PC-3 (cell line): ENCODE measurements at regions not wholly inside any gene's neighbourhood (a gene's known extent, or its start where the extent isn't known, plus 50 kb on each side); places are given as distances from the start of the nearest gene placed in this dataset.

Experiments used
- ATAC-seq: fragments of 200-7000 bp; cut with Tn5 transposase; 2 replicates; pipeline ENCODE4 v1.9.1; 2020; ENCODE audit warnings: mild to moderate bottlenecking, moderate library complexity
- BruUV-seq: library from RNA; stranded (reverse); fragments of 400-500 nt; replicated peaks from 2 replicates; lab custom pipeline; 2021; lab: Mats Ljungman, UMichigan
- CTCF ChIA-PET: fragments of 300-600 bp; sonication (Branson Sonifier 250); formaldehyde crosslinking; loops from one replicate; lab custom pipeline; 2022; ENCODE audit warnings: antibody characterized with exemption; lab: Charles Lee
- POLR2A ChIA-PET: fragments of 300-600 bp; sonication (Branson Sonifier 250); formaldehyde crosslinking; loops from one replicate; lab custom pipeline; 2022; ENCODE audit warnings: antibody characterized with exemption; ENCODE audit not compliant: unreplicated experiment; lab: Charles Lee
- DNase-seq: peaks from one replicate; pipeline ENCODE4 v3.0.0-alpha.2; 2015
- H2AFZ ChIP-seq: fragments of 300-600 bp; sonication (generic); 2 replicates; pipeline ENCODE4 v1.6.0; 2016; ENCODE audit warnings: antibody characterized with exemption, low read length
- H3F3A ChIP-seq: fragments of 300-600 bp; sonication (generic); one replicate; pipeline ENCODE4 v1.6.0; 2017; ENCODE audit warnings: antibody characterized with exemption, low read length, control low read depth, mild to moderate bottlenecking; ENCODE audit not compliant: unreplicated experiment
- H3K27ac ChIP-seq: fragments of 300-600 bp; sonication (generic); 2 replicates; pipeline ENCODE4 v1.5.1; 2016; ENCODE audit warnings: mild to moderate bottlenecking, low read length
- H3K27me3 ChIP-seq: fragments of 300-600 bp; sonication (generic); 2 replicates; pipeline ENCODE4 v1.6.1; 2016; ENCODE audit warnings: low read length, mixed read lengths
- H3K36me3 ChIP-seq: fragments of 300-600 bp; sonication (generic); 2 replicates; pipeline ENCODE4 v1.6.1; 2016; ENCODE audit warnings: low read depth, mixed run types, low read length, mixed read lengths
- H3K4me1 ChIP-seq: fragments of 300-600 bp; sonication (generic); 2 replicates; pipeline ENCODE4 v1.5.1; 2016; ENCODE audit warnings: low read length; ENCODE audit not compliant: insufficient read depth
- H3K4me2 ChIP-seq: fragments of 300-600 bp; sonication (generic); 2 replicates; pipeline ENCODE4 v1.6.0; 2016; ENCODE audit warnings: low read length
- H3K4me3 ChIP-seq: fragments of 300-600 bp; sonication (generic); 2 replicates; pipeline ENCODE4 v1.5.1; 2016; ENCODE audit warnings: mild to moderate bottlenecking, low read length, mixed read lengths
- H3K79me2 ChIP-seq: fragments of 300-600 bp; sonication (generic); 2 replicates; pipeline ENCODE4 v1.6.1; 2017; ENCODE audit warnings: low read length, mixed read lengths
- H3K9ac ChIP-seq: fragments of 300-600 bp; sonication (generic); 2 replicates; pipeline ENCODE4 v1.6.0; 2016; ENCODE audit warnings: mild to moderate bottlenecking, low read length
- H3K9me2 ChIP-seq: fragments of 300-600 bp; sonication (generic); replicated peaks from 2 replicates; pipeline ENCODE4 v1.6.1; 2016; ENCODE audit warnings: mixed run types, low read length, mixed read lengths
- H3K9me3 ChIP-seq: fragments of 300-600 bp; sonication (generic); 2 replicates; pipeline ENCODE4 v1.6.1; 2016; ENCODE audit warnings: low read length, mixed read lengths
- H4K20me1 ChIP-seq: fragments of 300-600 bp; sonication (generic); 2 replicates; pipeline ENCODE4 v1.6.1; 2016; ENCODE audit warnings: low read length, mixed read lengths
- EZH2 ChIP-seq: fragments of 300-600 bp; sonication (generic); IDR thresholded peaks from one replicate; pipeline ENCODE4 v1.6.1; 2017; ENCODE audit warnings: antibody characterized with exemption, mild to moderate bottlenecking, low read length; ENCODE audit not compliant: unreplicated experiment
- EZH2phosphoT487 ChIP-seq: fragments of 300-600 bp; sonication (generic); IDR thresholded peaks from 2 replicates; pipeline ENCODE4 v1.6.1; 2018; ENCODE audit warnings: mild to moderate bottlenecking, antibody characterized with exemption, low read length, borderline replicate concordance
- intact Hi-C: fragments of 100-400 bp; cut with micrococcal nuclease; formaldehyde crosslinking; loops from 2 replicates; pipeline ENCODE4 v1.9.0; 2023
- TF ChIP-seq, protein P1 (sequence below): fragments of 300-600 bp; sonication (generic); conservative IDR thresholded peaks from 2 replicates; pipeline ENCODE4 v1.5.1; 2017; ENCODE audit warnings: antibody characterized with exemption, low read depth, mild to moderate bottlenecking, low read length

DNA sequence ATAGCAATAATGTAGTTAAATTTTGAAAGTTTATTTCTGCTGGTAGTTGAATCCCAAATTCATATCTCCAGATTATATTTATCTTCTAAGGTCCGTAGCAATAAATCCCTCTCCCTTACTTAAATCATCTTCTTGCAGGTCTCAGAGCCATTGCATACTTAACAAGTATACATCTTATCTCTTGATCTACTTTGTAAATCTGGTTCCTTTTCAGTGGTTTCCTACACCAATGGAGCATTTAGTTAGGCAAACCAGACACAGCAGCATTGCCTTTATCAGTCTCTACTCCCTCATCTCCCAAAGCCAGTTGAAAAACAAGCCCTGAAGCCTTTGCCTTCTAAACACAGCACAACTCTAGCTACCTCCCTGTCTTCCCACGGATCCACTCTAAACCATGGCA is 440.9 kb downstream of the CNTN6 start:
- no TSS peak for BruUV-seq

DNA sequence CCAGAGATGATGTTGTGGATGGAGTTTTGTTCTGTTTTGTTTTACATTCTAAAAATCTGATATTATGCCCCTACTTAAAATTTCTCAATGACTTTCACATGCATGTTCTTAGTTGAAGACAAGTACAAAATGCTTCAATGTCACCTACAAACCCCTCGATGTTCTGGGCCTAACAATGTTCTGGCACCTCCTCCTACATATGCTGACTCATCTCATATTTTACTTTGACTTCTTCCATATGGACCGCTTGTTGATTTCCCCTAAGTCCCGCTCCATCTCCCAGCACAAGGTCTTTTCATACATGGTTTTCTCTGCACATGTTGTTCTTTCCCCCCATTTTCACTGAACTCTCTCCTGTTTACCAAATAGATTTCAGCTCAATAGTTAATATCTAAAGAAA is 441.4 kb downstream of the CNTN6 start:
- H2AFZ ChIP-seq: no peak overlapping the region
- H3K4me2 ChIP-seq: no peak overlapping the region
- intact Hi-C loops: no loop called here
- H3K9me2 ChIP-seq: no peaks in the 10 kb centered on the region
- H3K4me1 ChIP-seq: no peaks in the 10 kb centered on the region
- no peaks in the 10 kb centered on the region for H3K79me2 ChIP-seq
- H4K20me1 ChIP-seq: no peaks in the 10 kb centered on the region
- DNase-seq (no peak), ATAC-seq (no peak)
- no peaks in the 10 kb centered on the region for H3K27me3 ChIP-seq
- POLR2A ChIA-PET: no interaction called here
- H3F3A ChIP-seq: no peaks in the 10 kb centered on the region
- TF ChIP-seq, protein P1, sequence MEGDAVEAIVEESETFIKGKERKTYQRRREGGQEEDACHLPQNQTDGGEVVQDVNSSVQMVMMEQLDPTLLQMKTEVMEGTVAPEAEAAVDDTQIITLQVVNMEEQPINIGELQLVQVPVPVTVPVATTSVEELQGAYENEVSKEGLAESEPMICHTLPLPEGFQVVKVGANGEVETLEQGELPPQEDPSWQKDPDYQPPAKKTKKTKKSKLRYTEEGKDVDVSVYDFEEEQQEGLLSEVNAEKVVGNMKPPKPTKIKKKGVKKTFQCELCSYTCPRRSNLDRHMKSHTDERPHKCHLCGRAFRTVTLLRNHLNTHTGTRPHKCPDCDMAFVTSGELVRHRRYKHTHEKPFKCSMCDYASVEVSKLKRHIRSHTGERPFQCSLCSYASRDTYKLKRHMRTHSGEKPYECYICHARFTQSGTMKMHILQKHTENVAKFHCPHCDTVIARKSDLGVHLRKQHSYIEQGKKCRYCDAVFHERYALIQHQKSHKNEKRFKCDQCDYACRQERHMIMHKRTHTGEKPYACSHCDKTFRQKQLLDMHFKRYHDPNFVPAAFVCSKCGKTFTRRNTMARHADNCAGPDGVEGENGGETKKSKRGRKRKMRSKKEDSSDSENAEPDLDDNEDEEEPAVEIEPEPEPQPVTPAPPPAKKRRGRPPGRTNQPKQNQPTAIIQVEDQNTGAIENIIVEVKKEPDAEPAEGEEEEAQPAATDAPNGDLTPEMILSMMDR: no peak
- no peak for TF ChIP-seq EZH2phosphoT487
- no peak for TF ChIP-seq EZH2
- H3K4me3 ChIP-seq: no peak overlapping the region
- no peaks in the 10 kb centered on the region for H3K36me3 ChIP-seq
- no peak overlapping the region for H3K27ac ChIP-seq
- no TSS peak for BruUV-seq
- H3K9ac ChIP-seq: no peak overlapping the region
- peaks cover 17% of the 10 kb centered on the region for H3K9me3 ChIP-seq
- CTCF ChIA-PET: no interaction called here

More for the DNA sequence above, 440.9 kb downstream of the CNTN6 start:
- Histone ChIP-seq H3K9me3 (peaks cover 16% of the 10 kb centered on the region), H3F3A (no peaks in the 10 kb centered on the region), H3K36me3 (no peaks in the 10 kb centered on the region), H3K27ac (no peak overlapping the region), H3K4me1 (no peaks in the 10 kb centered on the region), H3K27me3 (no peaks in the 10 kb centered on the region), H3K9me2 (no peaks in the 10 kb centered on the region), H3K9ac (no peak overlapping the region), H3K4me3 (no peak overlapping the region), H2AFZ (no peak overlapping the region), H3K79me2 (no peaks in the 10 kb centered on the region), H3K4me2 (no peak overlapping the region), H4K20me1 (no peaks in the 10 kb centered on the region)
- TF ChIP-seq EZH2phosphoT487: no peak
- TF ChIP-seq, protein P1: no peak
- TF ChIP-seq EZH2: no peak
- no peak for DNase-seq
- POLR2A ChIA-PET: no interaction called here
- CTCF ChIA-PET: no interaction called here
- intact Hi-C loops: no loop called here
- no peak for ATAC-seq

- Histone ChIP-seq H3K79me2 (no peaks in the 10 kb centered on the region), H3K27ac (no peak overlapping the region), H3K9ac (no peak overlapping the region), H4K20me1 (no peaks in the 10 kb centered on the region), H3K4me2 (no peak overlapping the region), H3K9me3 (peaks cover 20% of the 10 kb centered on the region), H3F3A (no peaks in the 10 kb centered on the region), H2AFZ (no peak overlapping the region), H3K36me3 (no peaks in the 10 kb centered on the region), H3K9me2 (no peaks in the 10 kb centered on the region), H3K4me1 (no peaks in the 10 kb centered on the region), H3K4me3 (no peak overlapping the region), H3K27me3 (no peaks in the 10 kb centered on the region)
- BruUV-seq: no TSS peak
- ChIA-PET POLR2A (no interaction called here), CTCF (no interaction called here)
- TF ChIP-seq EZH2 (no peak), EZH2phosphoT487 (no peak)
- TF ChIP-seq, protein P1: no peak
- DNase-seq: no peak
- intact Hi-C loops: no loop called here
- no peak for ATAC-seq
These were observed 442.5 kb downstream of the CNTN6 start for GRCh38 chr3:1535361-1535760.
